ENCODE measurements at regions not wholly inside any gene's neighbourhood (a gene's known extent, or its start where the extent isn't known, plus 50 kb on each side); places are given as distances from the start of the nearest gene placed in this dataset.

DNA sequence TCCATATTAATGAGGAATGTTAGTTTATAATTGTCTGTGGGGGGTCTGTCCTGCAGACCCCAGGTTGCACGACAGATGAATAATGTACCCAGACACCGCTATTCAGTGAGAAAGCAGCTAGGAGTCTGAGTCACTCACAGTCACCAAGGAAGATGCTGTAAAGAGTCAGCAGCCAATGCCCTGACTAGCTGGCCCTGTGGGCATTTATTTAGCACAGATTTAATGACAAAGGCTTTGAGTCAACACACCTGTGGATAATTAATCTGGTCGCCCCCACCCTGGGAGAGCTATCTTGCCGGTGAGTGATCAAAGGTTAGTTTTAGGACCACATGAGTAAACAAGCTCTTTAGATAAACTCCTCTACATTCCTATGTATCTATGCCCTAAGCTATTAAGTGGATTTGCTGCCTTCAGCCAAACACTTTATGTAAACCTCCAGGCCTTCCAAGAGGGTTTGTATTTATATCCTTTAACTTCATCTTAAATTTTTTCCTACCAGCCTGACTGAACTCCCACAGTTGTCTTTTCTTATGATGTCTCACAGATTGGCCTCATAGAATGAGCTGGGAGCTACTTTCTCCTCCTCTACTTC lies 180.0 kb upstream of the ADCY1 start:
- no peak overlapping the region for H3K27ac Mint-ChIP-seq
- peaks cover 11% of the 10 kb centered on the region for H3K9me3 Mint-ChIP-seq
- no peak overlapping the region for H3K4me3 Mint-ChIP-seq
- H3K36me3 Mint-ChIP-seq (ENCODE audit: low read depth), result no peaks in the 10 kb centered on the region
- no peaks in the 10 kb centered on the region for H3K27me3 Mint-ChIP-seq (ENCODE audit: low read depth)
- no peaks in the 10 kb centered on the region for H3K4me1 Mint-ChIP-seq (ENCODE audit: low read depth)

GRCh38 chr7:45399069-45399468 lies 175.1 kb upstream of the ADCY1 start:
- no peaks in the 10 kb centered on the region for H3K27me3 Mint-ChIP-seq (ENCODE audit: low read depth)
- H3K36me3 Mint-ChIP-seq (ENCODE audit: low read depth), result no peaks in the 10 kb centered on the region
- peaks cover 7% of the 10 kb centered on the region for H3K9me3 Mint-ChIP-seq
- no peak overlapping the region for H3K4me3 Mint-ChIP-seq
- no peak overlapping the region for H3K27ac Mint-ChIP-seq
- peaks cover 2% of the 10 kb centered on the region for H3K4me1 Mint-ChIP-seq (ENCODE audit: low read depth)

- H3K4me3 Mint-ChIP-seq, result no peak overlapping the region
- no peaks in the 10 kb centered on the region for H3K9me3 Mint-ChIP-seq
Measured at GRCh38 chr7:45400680-45401079, 173.5 kb upstream of the ADCY1 start.

DNA sequence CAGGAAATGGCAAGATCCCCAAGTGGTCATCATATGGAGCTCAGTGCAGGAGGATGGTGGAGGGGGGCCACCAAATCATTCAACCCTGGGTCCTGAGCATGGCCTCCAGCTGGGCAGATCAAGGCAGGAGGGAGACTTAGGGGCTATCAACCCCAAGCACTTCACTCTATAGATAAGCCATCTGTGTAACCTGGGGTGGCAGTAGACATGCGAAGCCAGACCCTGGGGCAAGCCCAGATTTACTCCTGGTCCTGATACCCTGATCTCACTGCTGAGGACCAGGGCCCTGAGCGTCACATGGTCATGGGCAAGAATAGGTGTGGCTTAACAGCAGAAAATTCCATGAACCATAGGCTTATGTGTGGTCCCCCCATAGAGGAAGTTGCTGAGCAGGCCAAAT lies 173.0 kb upstream of the ADCY1 start:
- H3K4me3 Mint-ChIP-seq, result no peak overlapping the region
- H3K9me3 Mint-ChIP-seq, result no peaks in the 10 kb centered on the region
- no peaks in the 10 kb centered on the region for H3K36me3 Mint-ChIP-seq (ENCODE audit: low read depth)
- H3K27me3 Mint-ChIP-seq (ENCODE audit: low read depth), result no peaks in the 10 kb centered on the region
- no peak overlapping the region for H3K27ac Mint-ChIP-seq
- H3K4me1 Mint-ChIP-seq (ENCODE audit: low read depth), result peaks cover 2% of the 10 kb centered on the region

More at GRCh38 chr7:45400680-45401079, 173.5 kb upstream of the ADCY1 start:
- H3K36me3 Mint-ChIP-seq (ENCODE audit: low read depth), result no peaks in the 10 kb centered on the region
- H3K27me3 Mint-ChIP-seq (ENCODE audit: low read depth), result no peaks in the 10 kb centered on the region
- H3K27ac Mint-ChIP-seq, result no peak overlapping the region
- H3K4me1 Mint-ChIP-seq (ENCODE audit: low read depth), result peaks cover 2% of the 10 kb centered on the region

- H3K27me3 Mint-ChIP-seq (ENCODE audit: low read depth), result no peaks in the 10 kb centered on the region
- H3K4me3 Mint-ChIP-seq, result no peak overlapping the region
- H3K9me3 Mint-ChIP-seq, result no peaks in the 10 kb centered on the region
- peaks cover 2% of the 10 kb centered on the region for H3K4me1 Mint-ChIP-seq (ENCODE audit: low read depth)
- H3K36me3 Mint-ChIP-seq (ENCODE audit: low read depth), result no peaks in the 10 kb centered on the region
- H3K27ac Mint-ChIP-seq, result no peak overlapping the region
Measured at GRCh38 chr7:45401851-45402250, 172.3 kb upstream of the ADCY1 start.

DNA sequence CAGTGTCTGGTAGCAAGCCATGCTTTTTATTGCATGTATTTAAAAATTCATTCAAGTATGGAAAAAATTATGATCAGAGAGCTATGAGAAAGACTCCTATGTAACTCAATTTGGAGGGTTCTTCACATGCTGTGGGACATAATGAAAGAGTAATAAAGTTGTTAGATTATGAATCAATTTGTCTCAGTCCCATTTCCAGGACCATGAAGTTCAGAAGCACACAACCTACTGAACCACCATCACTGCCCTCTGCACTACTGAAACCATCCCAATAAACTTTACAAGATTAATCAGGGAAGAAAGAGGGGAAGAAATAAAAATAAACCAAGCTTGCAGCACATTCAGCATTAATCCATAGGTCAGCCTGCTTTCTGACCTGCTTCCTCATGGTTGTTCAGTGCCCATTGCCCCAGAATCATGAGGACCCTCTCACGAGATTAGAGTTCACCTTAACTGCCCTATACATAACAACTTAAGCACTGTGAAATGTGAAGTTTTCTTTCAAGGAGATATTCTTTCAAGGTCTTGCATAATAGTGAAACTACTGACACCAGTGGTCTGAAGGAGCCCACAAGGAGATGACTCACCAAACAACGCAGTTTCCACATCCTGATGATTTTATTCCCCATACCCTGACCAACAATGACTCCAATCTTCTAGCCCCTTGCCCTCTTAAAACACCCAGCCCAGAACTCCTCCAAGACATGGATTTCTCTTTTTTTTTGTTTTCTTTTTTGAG lies 171.5 kb upstream of the ADCY1 start:
- H3K36me3 Mint-ChIP-seq (ENCODE audit: low read depth), result no peaks in the 10 kb centered on the region
- no peak overlapping the region for H3K27ac Mint-ChIP-seq
- no peak overlapping the region for H3K4me3 Mint-ChIP-seq
- no peaks in the 10 kb centered on the region for H3K27me3 Mint-ChIP-seq (ENCODE audit: low read depth)
- H3K9me3 Mint-ChIP-seq, result no peaks in the 10 kb centered on the region
- peaks cover 2% of the 10 kb centered on the region for H3K4me1 Mint-ChIP-seq (ENCODE audit: low read depth)

DNA sequence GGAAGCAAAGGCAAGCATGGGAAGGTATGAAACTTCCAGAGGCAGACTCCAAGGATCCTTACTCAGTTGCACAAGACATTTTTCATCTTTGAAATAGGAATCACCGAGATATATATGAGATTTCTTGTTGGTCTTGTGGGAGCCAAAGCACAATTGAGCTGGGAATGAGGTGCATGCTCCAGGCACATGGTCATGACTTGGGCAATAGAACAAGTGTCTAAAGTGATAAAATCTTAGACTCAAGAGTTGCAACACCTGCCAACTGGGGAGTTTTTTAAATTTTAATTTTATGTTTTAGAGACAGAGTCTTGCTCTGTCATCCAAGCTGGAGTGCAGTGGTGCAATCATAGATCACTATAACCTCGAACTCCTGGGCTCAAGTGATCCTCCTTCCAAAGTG lies 169.5 kb upstream of the ADCY1 start:
- H3K4me3 Mint-ChIP-seq, result no peak overlapping the region
- H3K9me3 Mint-ChIP-seq, result no peaks in the 10 kb centered on the region
- H3K4me1 Mint-ChIP-seq (ENCODE audit: low read depth), result peaks cover 2% of the 10 kb centered on the region
- H3K27me3 Mint-ChIP-seq (ENCODE audit: low read depth), result no peaks in the 10 kb centered on the region
- H3K27ac Mint-ChIP-seq, result no peak overlapping the region
- H3K36me3 Mint-ChIP-seq (ENCODE audit: low read depth), result no peaks in the 10 kb centered on the region

DNA sequence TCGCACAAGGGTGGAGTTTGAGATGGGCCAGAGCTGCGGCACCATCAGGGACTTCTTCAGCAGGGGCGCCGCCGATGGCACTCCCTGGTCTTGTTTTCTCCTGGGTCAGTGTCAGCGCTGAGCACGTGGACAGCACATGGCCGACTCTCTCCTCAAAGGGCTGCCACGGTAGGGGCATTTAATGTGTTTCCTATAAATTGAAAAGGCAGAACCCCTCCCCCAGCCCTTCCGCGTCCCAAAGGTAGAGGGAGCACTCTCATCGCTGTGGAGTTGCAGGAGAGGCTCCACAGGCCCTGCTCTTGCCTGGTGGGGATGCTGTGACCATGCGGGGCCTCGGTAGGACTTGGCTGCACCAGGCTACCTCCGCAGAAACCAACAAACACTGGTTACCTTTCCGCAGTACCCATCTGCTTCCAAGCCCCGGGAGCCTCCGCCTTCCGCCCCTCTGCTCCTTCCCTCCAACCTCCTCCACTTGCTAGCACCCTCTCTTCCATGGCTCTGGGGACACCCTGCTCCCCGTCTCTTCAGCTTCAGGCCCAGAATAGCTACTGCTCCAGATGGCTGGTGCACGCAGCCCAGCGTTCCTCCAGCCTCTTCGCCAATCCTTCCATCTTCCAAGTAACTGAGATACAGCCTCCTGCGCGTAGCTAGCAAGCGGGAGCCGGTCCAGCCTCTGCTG lies 166.3 kb upstream of the ADCY1 start:
- Mint-ChIP-seq H3K27me3 (ENCODE audit: low read depth) (no peaks in the 10 kb centered on the region), H3K27ac (no peak overlapping the region), H3K9me3 (peaks cover 8% of the 10 kb centered on the region), H3K36me3 (ENCODE audit: low read depth) (no peaks in the 10 kb centered on the region), H3K4me1 (ENCODE audit: low read depth) (peaks cover 2% of the 10 kb centered on the region), H3K4me3 (no peak overlapping the region)

- Mint-ChIP-seq H3K27me3 (ENCODE audit: low read depth) (no peaks in the 10 kb centered on the region), H3K4me1 (ENCODE audit: low read depth) (no peaks in the 10 kb centered on the region), H3K9me3 (peaks cover 8% of the 10 kb centered on the region), H3K36me3 (ENCODE audit: low read depth) (no peaks in the 10 kb centered on the region), H3K4me3 (no peak overlapping the region), H3K27ac (no peak overlapping the region)
Measured at GRCh38 chr7:45408409-45408737, 165.8 kb upstream of the ADCY1 start.

- no peak overlapping the region for H3K4me3 Mint-ChIP-seq
- no peaks in the 10 kb centered on the region for H3K4me1 Mint-ChIP-seq (ENCODE audit: low read depth)
- peaks cover 8% of the 10 kb centered on the region for H3K9me3 Mint-ChIP-seq
- no peaks in the 10 kb centered on the region for H3K27me3 Mint-ChIP-seq (ENCODE audit: low read depth)
- no peaks in the 10 kb centered on the region for H3K36me3 Mint-ChIP-seq (ENCODE audit: low read depth)
- no peak overlapping the region for H3K27ac Mint-ChIP-seq
Measured at GRCh38 chr7:45410893-45411292, 163.3 kb upstream of the ADCY1 start.

GRCh38 chr7:45413419-45413818 lies 160.7 kb upstream of the ADCY1 start:
- no peaks in the 10 kb centered on the region for H3K4me1 Mint-ChIP-seq (ENCODE audit: low read depth)
- H3K36me3 Mint-ChIP-seq (ENCODE audit: low read depth), result no peaks in the 10 kb centered on the region
- H3K27ac Mint-ChIP-seq, result no peak overlapping the region
- peaks cover 8% of the 10 kb centered on the region for H3K9me3 Mint-ChIP-seq
- no peak overlapping the region for H3K4me3 Mint-ChIP-seq
- peaks cover 4% of the 10 kb centered on the region for H3K27me3 Mint-ChIP-seq (ENCODE audit: low read depth)

DNA sequence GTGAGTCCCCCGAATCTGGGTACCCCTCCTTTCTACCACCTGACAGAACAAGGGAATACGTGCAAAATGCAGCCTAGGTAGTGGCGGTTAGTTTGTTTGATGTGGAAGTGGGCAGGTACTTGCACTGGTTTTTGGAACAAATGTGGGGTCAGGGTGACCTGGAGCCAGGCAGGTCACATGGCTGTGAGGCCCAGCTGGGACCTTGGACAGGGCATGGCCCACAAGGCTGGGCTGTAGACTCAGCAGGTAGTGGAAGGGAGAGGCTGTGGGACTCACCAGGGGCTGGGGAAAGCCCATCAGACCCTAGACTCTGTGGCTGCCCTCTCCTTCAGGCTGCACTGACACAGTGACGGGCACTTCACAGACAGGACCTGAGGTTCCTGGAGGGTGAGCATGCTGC lies 159.9 kb upstream of the ADCY1 start:
- peaks cover 8% of the 10 kb centered on the region for H3K9me3 Mint-ChIP-seq
- H3K4me1 Mint-ChIP-seq (ENCODE audit: low read depth), result no peaks in the 10 kb centered on the region
- H3K36me3 Mint-ChIP-seq (ENCODE audit: low read depth), result no peaks in the 10 kb centered on the region
- H3K27ac Mint-ChIP-seq, result no peak overlapping the region
- H3K4me3 Mint-ChIP-seq, result no peak overlapping the region
- H3K27me3 Mint-ChIP-seq (ENCODE audit: low read depth), result peaks cover 4% of the 10 kb centered on the region

GRCh38 chr7:45415265-45415664 lies 158.9 kb upstream of the ADCY1 start:
- H3K4me1 Mint-ChIP-seq (ENCODE audit: low read depth), result no peaks in the 10 kb centered on the region
- peaks cover 8% of the 10 kb centered on the region for H3K9me3 Mint-ChIP-seq
- peaks cover 8% of the 10 kb centered on the region for H3K27me3 Mint-ChIP-seq (ENCODE audit: low read depth)
- no peak overlapping the region for H3K27ac Mint-ChIP-seq
- no peaks in the 10 kb centered on the region for H3K36me3 Mint-ChIP-seq (ENCODE audit: low read depth)
- H3K4me3 Mint-ChIP-seq, result no peak overlapping the region

DNA sequence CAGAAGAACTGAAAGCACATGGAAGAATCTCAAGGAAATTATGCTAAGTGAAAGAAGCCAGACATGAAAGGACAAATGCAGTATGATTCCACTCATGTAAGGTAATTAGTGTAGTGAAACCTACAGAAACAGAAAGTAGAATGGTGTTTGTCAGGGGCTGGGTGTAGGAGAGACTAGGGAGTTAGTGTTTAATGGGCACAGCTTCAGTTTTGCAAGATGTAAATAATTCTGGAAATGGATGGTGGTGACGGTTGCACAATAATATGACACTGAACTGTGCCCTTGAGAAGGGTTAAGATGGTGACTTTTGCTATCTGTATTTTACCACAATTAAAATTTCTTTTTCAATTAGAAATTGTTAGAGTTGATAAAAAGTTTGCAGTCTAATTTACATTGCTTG lies 157.3 kb upstream of the ADCY1 start:
- peaks cover 8% of the 10 kb centered on the region for H3K27me3 Mint-ChIP-seq (ENCODE audit: low read depth)
- no peak overlapping the region for H3K4me3 Mint-ChIP-seq
- H3K36me3 Mint-ChIP-seq (ENCODE audit: low read depth), result no peaks in the 10 kb centered on the region
- no peaks in the 10 kb centered on the region for H3K4me1 Mint-ChIP-seq (ENCODE audit: low read depth)
- H3K9me3 Mint-ChIP-seq, result no peaks in the 10 kb centered on the region
- H3K27ac Mint-ChIP-seq, result no peak overlapping the region

DNA sequence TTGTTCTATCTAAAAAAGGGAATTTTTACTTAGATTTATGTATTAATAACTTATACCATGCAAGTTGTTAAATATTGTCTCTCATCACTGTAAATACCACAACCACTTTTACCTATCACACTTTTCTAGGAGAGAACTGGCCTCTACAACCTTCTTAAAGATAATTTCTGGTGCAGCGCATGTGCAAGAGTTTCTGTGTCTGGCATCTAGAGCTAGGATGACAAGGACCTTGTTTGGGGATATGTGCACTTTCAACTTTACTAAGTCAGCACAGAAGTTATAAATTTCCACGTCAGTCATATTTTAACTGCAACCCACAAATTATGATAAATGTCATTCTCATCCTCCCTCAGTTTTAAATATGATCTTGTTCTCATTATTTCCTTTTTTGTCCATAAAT lies 156.9 kb upstream of the ADCY1 start:
- H3K36me3 Mint-ChIP-seq (ENCODE audit: low read depth), result no peaks in the 10 kb centered on the region
- H3K9me3 Mint-ChIP-seq, result no peaks in the 10 kb centered on the region
- peaks cover 9% of the 10 kb centered on the region for H3K27me3 Mint-ChIP-seq (ENCODE audit: low read depth)
- no peak overlapping the region for H3K4me3 Mint-ChIP-seq
- H3K27ac Mint-ChIP-seq, result no peak overlapping the region
- H3K4me1 Mint-ChIP-seq (ENCODE audit: low read depth), result no peaks in the 10 kb centered on the region

All from T-helper 1 cell treated with Interleukin-12 subunit alpha and Interleukin-12 subunit beta and Interleukin-4 antibody, amounts not matched to agents 30 μg/mL and 1 μg/mL, for 36 hours (primary cell).